GM23338 (cell line): ENCODE measurements at regions not wholly inside any gene's neighbourhood (a gene's known extent, or its start where the extent isn't known, plus 50 kb on each side); places are given as distances from the start of the nearest gene placed in this dataset.
A peak's percentile ranks its signal among the peaks of the same experiment; 100 is the strongest.

Source experiments
- ATAC-seq: fragments of 200-7000 bp; cut with Tn5 transposase; 3 replicates; pipeline ENCODE4 v1.9.1; 2020
- DNase-seq: peaks from one replicate; pipeline ENCODE4 v3.0.0-alpha.2; 2015; ENCODE audit warnings: low spot score
- H2AFZ ChIP-seq: fragments of 200-600 bp; sonication (generic); 2 replicates; pipeline ENCODE4 v1.8.0; 2016; ENCODE audit warnings: antibody characterized with exemption, mild to moderate bottlenecking, moderate library complexity
- H3F3A ChIP-seq: fragments of 200-600 bp; sonication (generic); replicated peaks from 2 replicates; pipeline ENCODE4 v1.8.0; 2017; ENCODE audit warnings: antibody characterized with exemption, mixed run types, low read depth
- H3K27ac ChIP-seq: fragments of 200-600 bp; sonication (generic); 2 replicates; pipeline ENCODE4 v1.6.1; 2016; ENCODE audit warnings: low read depth
- H3K27me3 ChIP-seq: fragments of 200-600 bp; sonication (generic); 2 replicates; pipeline ENCODE4 v1.8.0; 2016; ENCODE audit warnings: mild to moderate bottlenecking, mixed run types, moderate library complexity; ENCODE audit not compliant: insufficient read depth
- H3K36me3 ChIP-seq: fragments of 200-600 bp; sonication (generic); 2 replicates; pipeline ENCODE4 v1.8.0; 2016; ENCODE audit warnings: mild to moderate bottlenecking; ENCODE audit not compliant: insufficient read depth
- H3K4me1 ChIP-seq: fragments of 200-600 bp; sonication (generic); 2 replicates; pipeline ENCODE4 v1.8.0; 2016; ENCODE audit warnings: mild to moderate bottlenecking, moderate library complexity; ENCODE audit not compliant: insufficient read depth
- H3K4me2 ChIP-seq: fragments of 200-600 bp; sonication (generic); 2 replicates; pipeline ENCODE4 v1.7.1; 2017; ENCODE audit warnings: mixed run types
- H3K4me3 ChIP-seq: fragments of 200-600 bp; sonication (generic); 2 replicates; pipeline ENCODE4 v1.6.1; 2016; ENCODE audit warnings: mixed run types
- H3K79me2 ChIP-seq: fragments of 200-600 bp; sonication (generic); replicated peaks from 2 replicates; pipeline ENCODE4 v1.8.0; 2017; ENCODE audit warnings: mild to moderate bottlenecking; ENCODE audit not compliant: insufficient read depth
- H3K9me2 ChIP-seq: fragments of 200-600 bp; sonication (generic); 2 replicates; pipeline ENCODE4 v1.8.0; 2017; ENCODE audit not compliant: insufficient read depth
- H4K20me1 ChIP-seq: fragments of 200-600 bp; sonication (generic); replicated peaks from 2 replicates; pipeline ENCODE4 v1.8.0; 2017; ENCODE audit warnings: mild to moderate bottlenecking; ENCODE audit not compliant: insufficient read depth
- H3K27ac Mint-ChIP-seq: 2 replicates; pipeline ENCODE4 v1.8.0; 2020; ENCODE audit warnings: inconsistent platforms, mild to moderate bottlenecking, moderate library complexity, mixed read lengths
- H3K27me3 Mint-ChIP-seq: 3 replicates; pipeline ENCODE4 v1.8.0; 2022; ENCODE audit warnings: low read depth, mild to moderate bottlenecking, moderate library complexity, mixed read lengths, inconsistent platforms; ENCODE audit not compliant: insufficient read depth, poor library complexity
- H3K36me3 Mint-ChIP-seq: 3 replicates; pipeline ENCODE4 v1.8.0; 2021; ENCODE audit warnings: low read depth, mild to moderate bottlenecking, inconsistent platforms, moderate library complexity, mixed read lengths
- H3K4me1 Mint-ChIP-seq: 3 replicates; pipeline ENCODE4 v1.8.0; 2020; ENCODE audit warnings: mild to moderate bottlenecking, inconsistent platforms, mixed read lengths
- H3K4me3 Mint-ChIP-seq: 3 replicates; pipeline ENCODE4 v1.8.0; 2021; ENCODE audit warnings: moderate library complexity, mild to moderate bottlenecking, inconsistent platforms, mixed read lengths
- H3K9me3 Mint-ChIP-seq: 3 replicates; pipeline ENCODE4 v1.8.0; 2020; ENCODE audit warnings: moderate library complexity, mild to moderate bottlenecking, inconsistent platforms, mixed read lengths
- CREB1 ChIP-seq: fragments of 250-450 bp; sonication (Bioruptor Pico); IDR thresholded peaks from 2 replicates; pipeline ENCODE4 v1.5.0; 2020; ENCODE audit warnings: low read depth, mild to moderate bottlenecking, moderate library complexity
- EZH2 ChIP-seq: fragments of 200-600 bp; sonication (generic); IDR thresholded peaks from one replicate; pipeline ENCODE4 v1.8.0; 2017; ENCODE audit warnings: antibody characterized with exemption, mild to moderate bottlenecking, low read depth; ENCODE audit not compliant: unreplicated experiment
- JUNB ChIP-seq: IDR thresholded peaks from one replicate; pipeline ENCODE4 v1.6.1; 2016; ENCODE audit warnings: antibody characterized with exemption; ENCODE audit not compliant: unreplicated experiment
- NANOG ChIP-seq: IDR thresholded peaks from 2 replicates; pipeline ENCODE4 v1.6.1; 2016; ENCODE audit warnings: antibody characterized with exemption, borderline replicate concordance
- POLR2AphosphoS5 ChIP-seq: IDR thresholded peaks from 2 replicates; pipeline ENCODE4 v1.6.1; 2016; ENCODE audit warnings: antibody characterized with exemption, low read depth
- REST ChIP-seq: IDR thresholded peaks from one replicate; pipeline ENCODE4 v1.6.1; 2018; ENCODE audit warnings: antibody characterized with exemption; ENCODE audit not compliant: unreplicated experiment
- STAT1 ChIP-seq: IDR thresholded peaks from one replicate; pipeline ENCODE4 v1.6.1; 2016; ENCODE audit warnings: antibody characterized with exemption; ENCODE audit not compliant: unreplicated experiment
- ZNF114 ChIP-seq: fragments of 250-450 bp; sonication (Bioruptor Pico); IDR thresholded peaks from 2 replicates; pipeline ENCODE4 v1.5.0; 2020; ENCODE audit warnings: mild to moderate bottlenecking, moderate library complexity
- ZNF331 ChIP-seq: fragments of 250-450 bp; sonication (Bioruptor Pico); IDR thresholded peaks from 2 replicates; pipeline ENCODE4 v1.5.0; 2020; ENCODE audit warnings: low read depth, mild to moderate bottlenecking, moderate library complexity
- TF ChIP-seq, protein P1 (sequence below), 2 experiments: fragments of 200-600 bp in 1 of 2; sonication (generic) in 1 of 2; conservative IDR thresholded peaks; 2 replicates each; pipeline versions ENCODE4 v1.5.1 to v1.6.1; 2016 to 2017; ENCODE audit warnings: antibody characterized with exemption in 2 of 2, low read depth in 2 of 2, mild to moderate bottlenecking in 2 of 2, moderate library complexity in 1 of 2
- TF ChIP-seq, protein P2 (sequence below): fragments of 250-450 bp; sonication (Bioruptor Pico); IDR thresholded peaks from 2 replicates; pipeline ENCODE4 v1.5.0; 2020; ENCODE audit warnings: mild to moderate bottlenecking, moderate library complexity

GRCh38 chr1:175810305-175810704 lies 66.9 kb upstream of the TNR start (continued):
- TF ChIP-seq REST (no peak), EZH2 (no peak)

- Histone ChIP-seq H3K27me3 (no peaks in the 10 kb centered on the region), H3K4me1 (peaks cover 7% of the 10 kb centered on the region), H3K79me2 (no peaks in the 10 kb centered on the region), H2AFZ (no peak overlapping the region), H4K20me1 (no peaks in the 10 kb centered on the region), H3K4me3 (no peak overlapping the region), H3K9me2 (0 out of 2 replicates have a peak, but pooled peaks cover 3% of the 10 kb centered on the region), H3K36me3 (no peaks in the 10 kb centered on the region), H3F3A (no peaks in the 10 kb centered on the region), H3K27ac (no peak overlapping the region), H3K4me2 (peak overlapping the region; percentile 34; the same call in 1 of the 2 replicates)
- no peak overlapping the region for H3K27ac Mint-ChIP-seq
- H3K27me3 Mint-ChIP-seq, result no peaks in the 10 kb centered on the region
- H3K36me3 Mint-ChIP-seq, result no peaks in the 10 kb centered on the region; the same call in 2 of the 3 replicates
- peaks cover 8% of the 10 kb centered on the region; the same call in 2 of the 3 replicates for H3K9me3 Mint-ChIP-seq
- H3K4me3 Mint-ChIP-seq, result no peak overlapping the region
- H3K4me1 Mint-ChIP-seq, result peaks cover 20% of the 10 kb centered on the region
- ATAC-seq (no peak), DNase-seq (no peak)
- no peak for TF ChIP-seq ZNF114 (CRISPR knock-in tag)
- no peak for TF ChIP-seq STAT1
- no peak for TF ChIP-seq ZNF331 (CRISPR knock-in tag)
- TF ChIP-seq, protein P1, sequence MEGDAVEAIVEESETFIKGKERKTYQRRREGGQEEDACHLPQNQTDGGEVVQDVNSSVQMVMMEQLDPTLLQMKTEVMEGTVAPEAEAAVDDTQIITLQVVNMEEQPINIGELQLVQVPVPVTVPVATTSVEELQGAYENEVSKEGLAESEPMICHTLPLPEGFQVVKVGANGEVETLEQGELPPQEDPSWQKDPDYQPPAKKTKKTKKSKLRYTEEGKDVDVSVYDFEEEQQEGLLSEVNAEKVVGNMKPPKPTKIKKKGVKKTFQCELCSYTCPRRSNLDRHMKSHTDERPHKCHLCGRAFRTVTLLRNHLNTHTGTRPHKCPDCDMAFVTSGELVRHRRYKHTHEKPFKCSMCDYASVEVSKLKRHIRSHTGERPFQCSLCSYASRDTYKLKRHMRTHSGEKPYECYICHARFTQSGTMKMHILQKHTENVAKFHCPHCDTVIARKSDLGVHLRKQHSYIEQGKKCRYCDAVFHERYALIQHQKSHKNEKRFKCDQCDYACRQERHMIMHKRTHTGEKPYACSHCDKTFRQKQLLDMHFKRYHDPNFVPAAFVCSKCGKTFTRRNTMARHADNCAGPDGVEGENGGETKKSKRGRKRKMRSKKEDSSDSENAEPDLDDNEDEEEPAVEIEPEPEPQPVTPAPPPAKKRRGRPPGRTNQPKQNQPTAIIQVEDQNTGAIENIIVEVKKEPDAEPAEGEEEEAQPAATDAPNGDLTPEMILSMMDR (conservative IDR thresholded peaks at IDR 0.05; ENCODE audit: low read depth in 2 of 2), result no peak
- TF ChIP-seq CREB1 (CRISPR knock-in tag), result no peak
- TF ChIP-seq NANOG, result no peak
- no peak for TF ChIP-seq EZH2
- TF ChIP-seq, protein P2, sequence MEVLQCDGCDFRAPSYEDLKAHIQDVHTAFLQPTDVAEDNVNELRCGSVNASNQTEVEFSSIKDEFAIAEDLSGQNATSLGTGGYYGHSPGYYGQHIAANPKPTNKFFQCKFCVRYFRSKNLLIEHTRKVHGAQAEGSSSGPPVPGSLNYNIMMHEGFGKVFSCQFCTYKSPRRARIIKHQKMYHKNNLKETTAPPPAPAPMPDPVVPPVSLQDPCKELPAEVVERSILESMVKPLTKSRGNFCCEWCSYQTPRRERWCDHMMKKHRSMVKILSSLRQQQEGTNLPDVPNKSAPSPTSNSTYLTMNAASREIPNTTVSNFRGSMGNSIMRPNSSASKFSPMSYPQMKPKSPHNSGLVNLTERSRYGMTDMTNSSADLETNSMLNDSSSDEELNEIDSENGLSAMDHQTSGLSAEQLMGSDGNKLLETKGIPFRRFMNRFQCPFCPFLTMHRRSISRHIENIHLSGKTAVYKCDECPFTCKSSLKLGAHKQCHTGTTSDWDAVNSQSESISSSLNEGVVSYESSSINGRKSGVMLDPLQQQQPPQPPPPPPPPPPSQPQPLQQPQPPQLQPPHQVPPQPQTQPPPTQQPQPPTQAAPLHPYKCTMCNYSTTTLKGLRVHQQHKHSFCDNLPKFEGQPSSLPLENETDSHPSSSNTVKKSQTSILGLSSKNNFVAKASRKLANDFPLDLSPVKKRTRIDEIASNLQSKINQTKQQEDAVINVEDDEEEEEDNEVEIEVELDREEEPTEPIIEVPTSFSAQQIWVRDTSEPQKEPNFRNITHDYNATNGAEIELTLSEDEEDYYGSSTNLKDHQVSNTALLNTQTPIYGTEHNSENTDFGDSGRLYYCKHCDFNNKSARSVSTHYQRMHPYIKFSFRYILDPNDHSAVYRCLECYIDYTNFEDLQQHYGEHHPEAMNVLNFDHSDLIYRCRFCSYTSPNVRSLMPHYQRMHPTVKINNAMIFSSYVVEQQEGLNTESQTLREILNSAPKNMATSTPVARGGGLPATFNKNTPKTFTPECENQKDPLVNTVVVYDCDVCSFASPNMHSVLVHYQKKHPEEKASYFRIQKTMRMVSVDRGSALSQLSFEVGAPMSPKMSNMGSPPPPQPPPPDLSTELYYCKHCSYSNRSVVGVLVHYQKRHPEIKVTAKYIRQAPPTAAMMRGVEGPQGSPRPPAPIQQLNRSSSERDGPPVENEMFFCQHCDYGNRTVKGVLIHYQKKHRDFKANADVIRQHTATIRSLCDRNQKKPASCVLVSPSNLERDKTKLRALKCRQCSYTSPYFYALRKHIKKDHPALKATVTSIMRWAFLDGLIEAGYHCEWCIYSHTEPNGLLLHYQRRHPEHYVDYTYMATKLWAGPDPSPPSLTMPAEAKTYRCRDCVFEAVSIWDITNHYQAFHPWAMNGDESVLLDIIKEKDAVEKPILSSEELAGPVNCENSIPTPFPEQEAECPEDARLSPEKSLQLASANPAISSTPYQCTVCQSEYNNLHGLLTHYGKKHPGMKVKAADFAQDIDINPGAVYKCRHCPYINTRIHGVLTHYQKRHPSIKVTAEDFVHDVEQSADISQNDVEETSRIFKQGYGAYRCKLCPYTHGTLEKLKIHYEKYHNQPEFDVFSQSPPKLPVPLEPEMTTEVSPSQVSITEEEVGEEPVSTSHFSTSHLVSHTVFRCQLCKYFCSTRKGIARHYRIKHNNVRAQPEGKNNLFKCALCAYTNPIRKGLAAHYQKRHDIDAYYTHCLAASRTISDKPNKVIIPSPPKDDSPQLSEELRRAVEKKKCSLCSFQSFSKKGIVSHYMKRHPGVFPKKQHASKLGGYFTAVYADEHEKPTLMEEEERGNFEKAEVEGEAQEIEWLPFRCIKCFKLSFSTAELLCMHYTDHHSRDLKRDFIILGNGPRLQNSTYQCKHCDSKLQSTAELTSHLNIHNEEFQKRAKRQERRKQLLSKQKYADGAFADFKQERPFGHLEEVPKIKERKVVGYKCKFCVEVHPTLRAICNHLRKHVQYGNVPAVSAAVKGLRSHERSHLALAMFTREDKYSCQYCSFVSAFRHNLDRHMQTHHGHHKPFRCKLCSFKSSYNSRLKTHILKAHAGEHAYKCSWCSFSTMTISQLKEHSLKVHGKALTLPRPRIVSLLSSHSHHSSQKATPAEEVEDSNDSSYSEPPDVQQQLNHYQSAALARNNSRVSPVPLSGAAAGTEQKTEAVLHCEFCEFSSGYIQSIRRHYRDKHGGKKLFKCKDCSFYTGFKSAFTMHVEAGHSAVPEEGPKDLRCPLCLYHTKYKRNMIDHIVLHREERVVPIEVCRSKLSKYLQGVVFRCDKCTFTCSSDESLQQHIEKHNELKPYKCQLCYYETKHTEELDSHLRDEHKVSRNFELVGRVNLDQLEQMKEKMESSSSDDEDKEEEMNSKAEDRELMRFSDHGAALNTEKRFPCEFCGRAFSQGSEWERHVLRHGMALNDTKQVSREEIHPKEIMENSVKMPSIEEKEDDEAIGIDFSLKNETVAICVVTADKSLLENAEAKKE (CRISPR knock-in tag), result no peak
- no peak for TF ChIP-seq POLR2AphosphoS5
- no peak for TF ChIP-seq JUNB
Observed at GRCh38 chr1:175808999-175809398, 65.6 kb upstream of the TNR start.
